Mesendoderm (in vitro differentiated cells): ENCODE measurements at regions not wholly inside any gene's neighbourhood (a gene's known extent, or its start where the extent isn't known, plus 50 kb on each side); places are given as distances from the start of the nearest gene placed in this dataset.
A peak's percentile ranks its signal among the peaks of the same experiment; 100 is the strongest.

Experiments
- DNase-seq: peaks from one replicate; pipeline ENCODE4 v3.0.0; 2013
- H2AK5ac ChIP-seq: 2 replicates; pipeline ENCODE4 v1.6.1; 2013; ENCODE audit warnings: low read length, inconsistent platforms
- H2BK120ac ChIP-seq: 2 replicates; pipeline ENCODE4 v1.6.1; 2013; ENCODE audit warnings: low read depth, mild to moderate bottlenecking, low read length, moderate library complexity, mixed read lengths
- H2BK15ac ChIP-seq: replicated peaks from 2 replicates; pipeline ENCODE4 v1.6.1; 2013; ENCODE audit warnings: low read depth, mild to moderate bottlenecking, moderate library complexity
- H2BK5ac ChIP-seq: 2 replicates; pipeline ENCODE4 v1.6.1; 2013; ENCODE audit warnings: low read length, inconsistent platforms
- H3K18ac ChIP-seq: 2 replicates; pipeline ENCODE4 v1.6.1; 2013; ENCODE audit warnings: mild to moderate bottlenecking, low read length, mixed read lengths
- H3K23ac ChIP-seq: one replicate; pipeline ENCODE4 v1.6.1; 2013; ENCODE audit warnings: low read length
- H3K27ac ChIP-seq: 2 replicates; pipeline ENCODE4 v1.5.1; 2013; ENCODE audit warnings: low read depth, mild to moderate bottlenecking, inconsistent platforms, low read length, moderate library complexity
- H3K27me3 ChIP-seq: 2 replicates; pipeline ENCODE4 v1.6.1; 2013; ENCODE audit warnings: low read length, control low read depth, mild to moderate bottlenecking, inconsistent platforms; ENCODE audit not compliant: insufficient read depth, poor library complexity
- H3K36me3 ChIP-seq: 2 replicates; pipeline ENCODE4 v1.6.1; 2013; ENCODE audit warnings: low read length, inconsistent platforms; ENCODE audit not compliant: control insufficient read depth, insufficient read depth
- H3K4ac ChIP-seq: one replicate; pipeline ENCODE4 v1.6.1; 2013; ENCODE audit warnings: low read depth, mild to moderate bottlenecking, low read length, moderate library complexity
- H3K4me1 ChIP-seq: 2 replicates; pipeline ENCODE4 v1.6.1; 2013; ENCODE audit warnings: low read depth, low read length, inconsistent platforms; ENCODE audit not compliant: control insufficient read depth
- H3K4me2 ChIP-seq: 2 replicates; pipeline ENCODE4 v1.6.1; 2013; ENCODE audit warnings: low read length
- H3K4me3 ChIP-seq: 2 replicates; pipeline ENCODE4 v1.5.1; 2013; ENCODE audit warnings: mild to moderate bottlenecking, low read length
- H3K56ac ChIP-seq: one replicate; pipeline ENCODE4 v1.6.1; 2013; ENCODE audit warnings: low read length
- H3K79me1 ChIP-seq: 2 replicates; pipeline ENCODE4 v1.6.1; 2013; ENCODE audit warnings: low read length, inconsistent platforms
- H3K79me2 ChIP-seq: 2 replicates; pipeline ENCODE4 v1.6.1; 2013; ENCODE audit warnings: mild to moderate bottlenecking, low read length; ENCODE audit not compliant: control insufficient read depth, insufficient read depth
- H3K9ac ChIP-seq: 2 replicates; pipeline ENCODE4 v1.6.1; 2013; ENCODE audit warnings: low read length, inconsistent platforms
- H4K5ac ChIP-seq: one replicate; pipeline ENCODE4 v1.6.1; 2013; ENCODE audit warnings: low read length
- H4K8ac ChIP-seq: one replicate; pipeline ENCODE4 v1.6.1; 2013; ENCODE audit warnings: low read depth, mild to moderate bottlenecking, control low read depth, low read length, moderate library complexity
- WGBS: extraction: QIAGEN DNeasy Blood & Tissue Kit; methylation state at CpG from one replicate; pipeline ENCODE4 v1.1.7; 2013; ENCODE audit warnings: low lambda C conversion rate, missing lambda C conversion rate; ENCODE audit not compliant: insufficient coverage; ENCODE audit errors: extremely low coverage; 5-methylcytosine and 5-hydroxymethylcytosine counted together

GRCh38 chr12:39044754-39045153 lies 139.4 kb upstream of the CPNE8 start:
- H2BK15ac ChIP-seq = no peak overlapping the region

GRCh38 chr12:39043424-39043822 lies 138.0 kb upstream of the CPNE8 start:
- Histone ChIP-seq H3K4me2 (no peak overlapping the region), H3K27me3 (no peaks in the 10 kb centered on the region), H2BK120ac (no peak overlapping the region), H3K4ac (no peak overlapping the region), H3K79me1 (no peaks in the 10 kb centered on the region), H3K9ac (no peak overlapping the region), H3K79me2 (no peaks in the 10 kb centered on the region), H3K56ac (no peak overlapping the region), H3K23ac (no peak overlapping the region), H4K5ac (no peak overlapping the region), H3K36me3 (no peaks in the 10 kb centered on the region), H3K4me3 (no peak overlapping the region), H3K4me1 (peaks cover 2% of the 10 kb centered on the region), H4K8ac (no peak overlapping the region), H2BK5ac (no peak overlapping the region), H3K27ac (no peak overlapping the region), H2AK5ac (no peak overlapping the region), H2BK15ac (no peak overlapping the region), H3K18ac (no peak overlapping the region)
- WGBS = no CpG with 5 or more reads among the region's 2 CpGs
- DNase-seq = peak; percentile 27

More at GRCh38 chr12:39044754-39045153, 139.4 kb upstream of the CPNE8 start:
- H3K4ac ChIP-seq = no peak overlapping the region
- no peak overlapping the region for H3K27ac ChIP-seq
- no peak overlapping the region for H3K18ac ChIP-seq
- no peak overlapping the region for H3K4me2 ChIP-seq
- no peaks in the 10 kb centered on the region for H3K79me1 ChIP-seq
- H2AK5ac ChIP-seq = no peak overlapping the region
- H3K36me3 ChIP-seq = no peaks in the 10 kb centered on the region
- H3K23ac ChIP-seq = no peak overlapping the region
- H3K79me2 ChIP-seq = no peaks in the 10 kb centered on the region
- H2BK5ac ChIP-seq = no peak overlapping the region
- H3K9ac ChIP-seq = no peak overlapping the region
- H2BK120ac ChIP-seq = no peak overlapping the region
- DNase-seq = no peak
- no CpG with 5 or more reads among the region's 3 CpGs for WGBS
- H4K8ac ChIP-seq = no peak overlapping the region
- peaks cover 2% of the 10 kb centered on the region for H3K4me1 ChIP-seq
- no peaks in the 10 kb centered on the region for H3K27me3 ChIP-seq
- H4K5ac ChIP-seq = no peak overlapping the region
- no peak overlapping the region for H3K4me3 ChIP-seq
- no peak overlapping the region for H3K56ac ChIP-seq

GRCh38 chr12:39040275-39040674 lies 134.9 kb upstream of the CPNE8 start:
- Histone ChIP-seq H3K9ac (no peak overlapping the region), H2AK5ac (no peak overlapping the region), H3K18ac (no peak overlapping the region), H3K27me3 (no peaks in the 10 kb centered on the region), H4K5ac (no peak overlapping the region), H3K4me2 (no peak overlapping the region), H3K79me2 (no peaks in the 10 kb centered on the region), H2BK120ac (no peak overlapping the region), H3K4me1 (peaks cover 2% of the 10 kb centered on the region), H3K36me3 (no peaks in the 10 kb centered on the region), H3K4me3 (no peak overlapping the region), H3K56ac (no peak overlapping the region), H2BK15ac (no peak overlapping the region), H3K79me1 (no peaks in the 10 kb centered on the region), H2BK5ac (no peak overlapping the region), H3K23ac (no peak overlapping the region), H3K4ac (no peak overlapping the region), H3K27ac (no peak overlapping the region), H4K8ac (no peak overlapping the region)
- WGBS = no CpG with 5 or more reads among the region's 2 CpGs
- DNase-seq = no peak

- H4K5ac ChIP-seq = no peak overlapping the region
- H3K79me1 ChIP-seq = no peaks in the 10 kb centered on the region
- H3K27ac ChIP-seq = no peak overlapping the region
- no peak overlapping the region for H2BK120ac ChIP-seq
- DNase-seq = no peak
- no peak overlapping the region for H3K9ac ChIP-seq
- no peaks in the 10 kb centered on the region for H3K27me3 ChIP-seq
- H3K4me3 ChIP-seq = no peak overlapping the region
- no peak overlapping the region for H3K4me2 ChIP-seq
- H2BK15ac ChIP-seq = no peak overlapping the region
- no peak overlapping the region for H3K4ac ChIP-seq
- H3K36me3 ChIP-seq = no peaks in the 10 kb centered on the region
- H2BK5ac ChIP-seq = no peak overlapping the region
- WGBS = no CpG with 5 or more reads among the region's 2 CpGs
- no peak overlapping the region for H4K8ac ChIP-seq
- H3K23ac ChIP-seq = no peak overlapping the region
- H3K79me2 ChIP-seq = no peaks in the 10 kb centered on the region
- no peak overlapping the region for H2AK5ac ChIP-seq
- no peaks in the 10 kb centered on the region for H3K4me1 ChIP-seq
- no peak overlapping the region for H3K18ac ChIP-seq
- no peak overlapping the region for H3K56ac ChIP-seq
Observed at GRCh38 chr12:39037115-39037514, 131.7 kb upstream of the CPNE8 start.

- Histone ChIP-seq H3K4me1 (no peaks in the 10 kb centered on the region), H2AK5ac (no peak overlapping the region), H3K27ac (no peak overlapping the region), H3K18ac (no peak overlapping the region), H2BK15ac (no peak overlapping the region), H3K4me3 (no peak overlapping the region), H3K4me2 (no peak overlapping the region), H3K79me2 (no peaks in the 10 kb centered on the region), H4K5ac (no peak overlapping the region), H3K9ac (no peak overlapping the region), H3K27me3 (no peaks in the 10 kb centered on the region), H3K79me1 (no peaks in the 10 kb centered on the region), H3K36me3 (no peaks in the 10 kb centered on the region), H4K8ac (no peak overlapping the region), H3K4ac (no peak overlapping the region), H2BK120ac (no peak overlapping the region), H3K56ac (no peak overlapping the region), H2BK5ac (no peak overlapping the region), H3K23ac (no peak overlapping the region)
- DNase-seq = no peak
- no CpG with 5 or more reads among the region's 1 CpG for WGBS
Observed at GRCh38 chr12:39036105-39036504, 130.7 kb upstream of the CPNE8 start.

GRCh38 chr12:39033782-39034181 lies 128.4 kb upstream of the CPNE8 start:
- no peak overlapping the region for H4K5ac ChIP-seq
- H3K79me2 ChIP-seq = no peaks in the 10 kb centered on the region
- no peak overlapping the region for H2AK5ac ChIP-seq
- no peak overlapping the region for H3K23ac ChIP-seq
- no peak overlapping the region for H3K9ac ChIP-seq
- no peak overlapping the region for H3K4me2 ChIP-seq
- no peak overlapping the region for H2BK120ac ChIP-seq
- no peak overlapping the region for H3K56ac ChIP-seq
- H3K36me3 ChIP-seq = no peaks in the 10 kb centered on the region
- no peaks in the 10 kb centered on the region for H3K79me1 ChIP-seq
- no peak overlapping the region for H4K8ac ChIP-seq
- no peaks in the 10 kb centered on the region for H3K27me3 ChIP-seq
- H3K18ac ChIP-seq = no peak overlapping the region
- H3K4ac ChIP-seq = no peak overlapping the region
- no peak overlapping the region for H2BK5ac ChIP-seq
- no peak overlapping the region for H3K27ac ChIP-seq
- no peak overlapping the region for H2BK15ac ChIP-seq
- no peak overlapping the region for H3K4me3 ChIP-seq
- no peaks in the 10 kb centered on the region for H3K4me1 ChIP-seq
- peak; percentile 5 for DNase-seq
- no CpG with 5 or more reads among the region's 4 CpGs for WGBS
